ENCODE measurements at regions not wholly inside any gene's neighbourhood (a gene's known extent, or its start where the extent isn't known, plus 50 kb on each side); places are given as distances from the start of the nearest gene placed in this dataset.

DNA sequence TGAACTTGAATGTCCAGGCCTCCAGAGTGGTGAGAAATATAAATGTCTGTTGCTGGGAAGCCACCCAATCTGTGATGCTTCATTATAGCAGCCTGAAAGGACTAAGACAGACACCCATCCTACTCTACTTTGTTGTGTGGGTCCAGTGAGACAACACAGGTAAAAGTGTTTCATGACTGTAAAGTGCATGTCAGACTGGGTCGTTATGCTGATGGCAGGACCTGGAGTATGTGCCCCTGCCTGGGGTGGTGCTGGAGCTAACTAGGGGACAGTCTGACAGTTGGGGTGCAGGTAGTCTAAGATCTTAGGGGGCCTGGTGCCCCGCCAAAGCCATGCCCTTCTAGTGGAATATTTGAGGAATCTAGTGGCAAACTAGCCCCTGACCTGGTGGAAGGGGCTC, 165.6 kb downstream of the TRIM29 start:
- WGBS, 2 donors, result 96 to 100% methylated on average over 2 of the region's 2 CpGs

GRCh38 chr11:119970555-119971304, 167.2 kb downstream of the TRIM29 start:
- Histone ChIP-seq H3K9me3 (no peaks in the 10 kb centered on the region), H3K4me3 (replicated peaks in 1 of 3) (no peak overlapping the region), H3K27me3 (no peaks in the 10 kb centered on the region), H3K4me1 (no peaks in the 10 kb centered on the region), H3K27ac (no peak overlapping the region), H3K36me3 (no peaks in the 10 kb centered on the region)
- WGBS, 2 donors, result 79 to 85% methylated on average over 15 of the region's 15 CpGs
- intact Hi-C loops (cut with DNase I), result no loop called here
- TF ChIP-seq POLR2A (IDR thresholded peaks at IDR 0.05), result no peak
- TF ChIP-seq, protein P1, sequence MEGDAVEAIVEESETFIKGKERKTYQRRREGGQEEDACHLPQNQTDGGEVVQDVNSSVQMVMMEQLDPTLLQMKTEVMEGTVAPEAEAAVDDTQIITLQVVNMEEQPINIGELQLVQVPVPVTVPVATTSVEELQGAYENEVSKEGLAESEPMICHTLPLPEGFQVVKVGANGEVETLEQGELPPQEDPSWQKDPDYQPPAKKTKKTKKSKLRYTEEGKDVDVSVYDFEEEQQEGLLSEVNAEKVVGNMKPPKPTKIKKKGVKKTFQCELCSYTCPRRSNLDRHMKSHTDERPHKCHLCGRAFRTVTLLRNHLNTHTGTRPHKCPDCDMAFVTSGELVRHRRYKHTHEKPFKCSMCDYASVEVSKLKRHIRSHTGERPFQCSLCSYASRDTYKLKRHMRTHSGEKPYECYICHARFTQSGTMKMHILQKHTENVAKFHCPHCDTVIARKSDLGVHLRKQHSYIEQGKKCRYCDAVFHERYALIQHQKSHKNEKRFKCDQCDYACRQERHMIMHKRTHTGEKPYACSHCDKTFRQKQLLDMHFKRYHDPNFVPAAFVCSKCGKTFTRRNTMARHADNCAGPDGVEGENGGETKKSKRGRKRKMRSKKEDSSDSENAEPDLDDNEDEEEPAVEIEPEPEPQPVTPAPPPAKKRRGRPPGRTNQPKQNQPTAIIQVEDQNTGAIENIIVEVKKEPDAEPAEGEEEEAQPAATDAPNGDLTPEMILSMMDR (IDR thresholded peaks at IDR 0.05), result no peak
- DNase-seq, result no peak

More for the DNA sequence above, 165.6 kb downstream of the TRIM29 start:
- no peaks in the 10 kb centered on the region for H3K27me3 ChIP-seq
- H3K4me3 ChIP-seq (replicated peaks in 1 of 3), result no peak overlapping the region
- TF ChIP-seq POLR2A (IDR thresholded peaks at IDR 0.05), result no peak
- TF ChIP-seq, protein P1 (IDR thresholded peaks at IDR 0.05), result no peak
- no peak overlapping the region for H3K27ac ChIP-seq
- no peaks in the 10 kb centered on the region for H3K9me3 ChIP-seq
- H3K36me3 ChIP-seq, result no peaks in the 10 kb centered on the region
- no peak for DNase-seq
- no peaks in the 10 kb centered on the region for H3K4me1 ChIP-seq
- intact Hi-C loops (cut with DNase I), result no loop called here

GRCh38 chr11:119964136-119965025, 173.5 kb downstream of the TRIM29 start:
- Histone ChIP-seq H3K27ac (no peak overlapping the region), H3K27me3 (no peaks in the 10 kb centered on the region), H3K9me3 (no peaks in the 10 kb centered on the region), H3K4me1 (no peaks in the 10 kb centered on the region), H3K36me3 (no peaks in the 10 kb centered on the region), H3K4me3 (replicated peaks in 1 of 3) (no peak overlapping the region)
- TF ChIP-seq, protein P1 (IDR thresholded peaks at IDR 0.05), result no peak
- no peak for TF ChIP-seq POLR2A (IDR thresholded peaks at IDR 0.05)
- intact Hi-C loops (cut with DNase I), result no loop called here
- no peak for DNase-seq
- 58 to 62% methylated on average over 7 to 8 of the region's 8 CpGs for WGBS, 2 donors

DNA sequence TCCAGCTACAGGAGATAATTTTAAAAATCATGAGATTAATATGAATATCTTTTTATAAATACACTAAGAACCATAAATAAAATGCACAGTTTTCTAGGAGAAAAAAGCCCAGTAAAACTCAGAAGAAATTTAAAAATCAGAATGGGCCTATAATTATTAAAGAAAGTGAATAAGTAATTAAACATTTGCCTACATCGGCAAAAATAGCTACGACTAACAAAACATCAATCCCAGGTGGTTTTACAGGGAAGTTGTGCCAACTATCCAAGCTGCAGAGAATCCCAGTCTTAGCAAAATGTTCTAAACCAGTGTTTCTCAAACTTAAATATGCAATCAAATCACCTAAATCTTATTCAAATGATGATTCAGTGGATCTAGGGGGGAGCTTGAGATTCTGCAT, 180.0 kb downstream of the TRIM29 start:
- Histone ChIP-seq H3K4me3 (replicated peaks in 1 of 3) (no peak overlapping the region), H3K4me1 (no peaks in the 10 kb centered on the region), H3K36me3 (no peaks in the 10 kb centered on the region), H3K9me3 (no peaks in the 10 kb centered on the region), H3K27ac (no peak overlapping the region), H3K27me3 (no peaks in the 10 kb centered on the region)
- TF ChIP-seq POLR2A (IDR thresholded peaks at IDR 0.05), result no peak
- TF ChIP-seq, protein P1 (IDR thresholded peaks at IDR 0.05), result no peak
- no peak for DNase-seq
- WGBS, 2 donors, result 54% methylated on average over 2 of the region's 2 CpGs
- intact Hi-C loops (cut with DNase I), result no loop called here

GRCh38 chr11:119952441-119952840, 185.5 kb downstream of the TRIM29 start:
- Histone ChIP-seq H3K27ac (no peak overlapping the region), H3K4me3 (replicated peaks in 1 of 3) (no peak overlapping the region), H3K36me3 (no peaks in the 10 kb centered on the region), H3K4me1 (no peaks in the 10 kb centered on the region), H3K9me3 (no peaks in the 10 kb centered on the region), H3K27me3 (no peaks in the 10 kb centered on the region)
- TF ChIP-seq, protein P1 (IDR thresholded peaks at IDR 0.05), result no peak
- no peak for TF ChIP-seq POLR2A (IDR thresholded peaks at IDR 0.05)
- intact Hi-C loops (cut with DNase I), result no loop called here
- WGBS, 2 donors, result 73 to 76% methylated on average over 6 of the region's 6 CpGs
- DNase-seq, result no peak
